DOHH2 (cell line): ENCODE measurements at regions not wholly inside any gene's neighbourhood (a gene's known extent, or its start where the extent isn't known, plus 50 kb on each side); places are given as distances from the start of the nearest gene placed in this dataset.

ENCODE experiments used
- H3F3A ChIP-seq: fragments of 200-600 bp; sonication (generic), shearing (Covaris generic); 2 replicates; pipeline ENCODE4 v1.6.0; 2016; ENCODE audit warnings: antibody characterized with exemption, mild to moderate bottlenecking; ENCODE audit not compliant: control insufficient read depth, insufficient read depth
- H3K27ac ChIP-seq: fragments of 200-600 bp; sonication (generic); 2 replicates; pipeline ENCODE4 v1.5.1; 2014; ENCODE audit warnings: low read depth, mild to moderate bottlenecking, low read length, moderate library complexity
- H3K27me3 ChIP-seq: fragments of 200-600 bp; sonication (generic); 2 replicates; pipeline ENCODE4 v1.6.1; 2014; ENCODE audit warnings: mild to moderate bottlenecking, low read length, mixed read lengths; ENCODE audit not compliant: control insufficient read depth
- H3K36me3 ChIP-seq: fragments of 200-600 bp; sonication (generic); 2 replicates; pipeline ENCODE4 v1.6.1; 2014; ENCODE audit warnings: mild to moderate bottlenecking, low read length, moderate library complexity, mixed read lengths; ENCODE audit not compliant: control insufficient read depth
- H3K4me1 ChIP-seq: fragments of 200-600 bp; sonication (generic); 2 replicates; pipeline ENCODE4 v1.6.1; 2014; ENCODE audit warnings: mild to moderate bottlenecking, low read length, mixed read lengths; ENCODE audit not compliant: control insufficient read depth
- H3K4me2 ChIP-seq: fragments of 200-600 bp; sonication (generic); 2 replicates; pipeline ENCODE4 v1.6.0; 2014; ENCODE audit warnings: mild to moderate bottlenecking, low read length, moderate library complexity
- H3K4me3 ChIP-seq: fragments of 200-600 bp; sonication (generic); 2 replicates; pipeline ENCODE4 v1.5.1; 2014; ENCODE audit warnings: mild to moderate bottlenecking, low read length, mixed read lengths
- H3K79me2 ChIP-seq: fragments of 200-600 bp; sonication (generic); 2 replicates; pipeline ENCODE4 v1.6.1; 2014; ENCODE audit warnings: mild to moderate bottlenecking, low read length, mixed read lengths; ENCODE audit not compliant: control insufficient read depth
- H3K9me2 ChIP-seq: fragments of 200-600 bp; sonication (generic); replicated peaks from 2 replicates; pipeline ENCODE4 v1.6.1; 2014; ENCODE audit warnings: mild to moderate bottlenecking, low read length, mixed read lengths; ENCODE audit not compliant: control insufficient read depth
- H3K9me3 ChIP-seq: fragments of 200-600 bp; sonication (generic); 2 replicates; pipeline ENCODE4 v1.6.1; 2014; ENCODE audit warnings: antibody characterized with exemption, low read length, mixed read lengths; ENCODE audit not compliant: control insufficient read depth, insufficient read depth
- H4K20me1 ChIP-seq: fragments of 200-600 bp; sonication (generic); 2 replicates; pipeline ENCODE4 v1.6.0; 2014; ENCODE audit warnings: low read depth, mild to moderate bottlenecking, antibody characterized with exemption, low read length, moderate library complexity; ENCODE audit not compliant: control insufficient read depth, insufficient read depth
- EZH2phosphoT487 ChIP-seq: fragments of 200-600 bp; sonication (generic); IDR thresholded peaks from 2 replicates; pipeline ENCODE4 v1.6.1; 2017; ENCODE audit warnings: borderline replicate concordance, mild to moderate bottlenecking, antibody characterized with exemption, low read length, moderate library complexity, mixed read lengths
- TF ChIP-seq, protein P1 (sequence below): fragments of 200-600 bp; sonication (generic); IDR thresholded peaks from one replicate; pipeline ENCODE4 v1.5.1; 2014; ENCODE audit warnings: antibody characterized with exemption, mild to moderate bottlenecking, low read depth, low read length; ENCODE audit not compliant: poor library complexity, severe bottlenecking

GRCh38 chr12:83660727-83661358 is 974.1 kb downstream of the TMTC2 start:
- Histone ChIP-seq H3K79me2 (no peaks in the 10 kb centered on the region), H3K36me3 (no peaks in the 10 kb centered on the region), H3K9me2 (no peaks in the 10 kb centered on the region), H3K27ac (no peak overlapping the region), H3K9me3 (no peaks in the 10 kb centered on the region), H3K4me1 (no peaks in the 10 kb centered on the region), H3K27me3 (no peaks in the 10 kb centered on the region), H3K4me3 (no peak overlapping the region), H3F3A (no peaks in the 10 kb centered on the region), H3K4me2 (no peak overlapping the region), H4K20me1 (no peaks in the 10 kb centered on the region)
- TF ChIP-seq, protein P1, sequence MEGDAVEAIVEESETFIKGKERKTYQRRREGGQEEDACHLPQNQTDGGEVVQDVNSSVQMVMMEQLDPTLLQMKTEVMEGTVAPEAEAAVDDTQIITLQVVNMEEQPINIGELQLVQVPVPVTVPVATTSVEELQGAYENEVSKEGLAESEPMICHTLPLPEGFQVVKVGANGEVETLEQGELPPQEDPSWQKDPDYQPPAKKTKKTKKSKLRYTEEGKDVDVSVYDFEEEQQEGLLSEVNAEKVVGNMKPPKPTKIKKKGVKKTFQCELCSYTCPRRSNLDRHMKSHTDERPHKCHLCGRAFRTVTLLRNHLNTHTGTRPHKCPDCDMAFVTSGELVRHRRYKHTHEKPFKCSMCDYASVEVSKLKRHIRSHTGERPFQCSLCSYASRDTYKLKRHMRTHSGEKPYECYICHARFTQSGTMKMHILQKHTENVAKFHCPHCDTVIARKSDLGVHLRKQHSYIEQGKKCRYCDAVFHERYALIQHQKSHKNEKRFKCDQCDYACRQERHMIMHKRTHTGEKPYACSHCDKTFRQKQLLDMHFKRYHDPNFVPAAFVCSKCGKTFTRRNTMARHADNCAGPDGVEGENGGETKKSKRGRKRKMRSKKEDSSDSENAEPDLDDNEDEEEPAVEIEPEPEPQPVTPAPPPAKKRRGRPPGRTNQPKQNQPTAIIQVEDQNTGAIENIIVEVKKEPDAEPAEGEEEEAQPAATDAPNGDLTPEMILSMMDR, result no peak
- no peak for TF ChIP-seq EZH2phosphoT487

DNA sequence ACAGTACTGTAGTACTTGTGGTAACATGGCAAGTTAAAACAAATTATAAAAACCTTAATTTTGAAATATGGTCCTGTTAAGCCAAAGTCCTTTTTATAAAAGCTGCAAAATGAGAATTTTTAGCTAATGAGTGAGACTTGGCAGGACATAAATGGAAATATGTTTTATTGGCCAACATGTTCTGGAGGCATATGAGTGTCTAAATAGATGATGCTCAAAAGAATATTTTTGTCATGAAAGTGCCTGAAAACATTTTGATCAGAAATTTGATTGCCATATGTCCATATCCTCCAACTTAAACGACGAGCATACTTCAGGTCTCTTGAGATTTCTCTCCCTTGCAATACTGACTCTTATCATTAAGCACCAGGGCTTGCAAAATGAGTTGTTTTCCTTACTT is 972.6 kb downstream of the TMTC2 start:
- no peak overlapping the region for H3K27ac ChIP-seq
- H3K27me3 ChIP-seq, result no peaks in the 10 kb centered on the region
- H3F3A ChIP-seq, result no peaks in the 10 kb centered on the region
- no peak overlapping the region for H3K4me3 ChIP-seq
- H3K9me3 ChIP-seq, result no peaks in the 10 kb centered on the region
- no peaks in the 10 kb centered on the region for H3K9me2 ChIP-seq
- TF ChIP-seq, protein P1, result no peak
- no peak for TF ChIP-seq EZH2phosphoT487
- no peaks in the 10 kb centered on the region for H3K79me2 ChIP-seq
- H3K4me1 ChIP-seq, result no peaks in the 10 kb centered on the region
- H4K20me1 ChIP-seq, result no peaks in the 10 kb centered on the region
- H3K36me3 ChIP-seq, result no peaks in the 10 kb centered on the region
- H3K4me2 ChIP-seq, result no peak overlapping the region

DNA sequence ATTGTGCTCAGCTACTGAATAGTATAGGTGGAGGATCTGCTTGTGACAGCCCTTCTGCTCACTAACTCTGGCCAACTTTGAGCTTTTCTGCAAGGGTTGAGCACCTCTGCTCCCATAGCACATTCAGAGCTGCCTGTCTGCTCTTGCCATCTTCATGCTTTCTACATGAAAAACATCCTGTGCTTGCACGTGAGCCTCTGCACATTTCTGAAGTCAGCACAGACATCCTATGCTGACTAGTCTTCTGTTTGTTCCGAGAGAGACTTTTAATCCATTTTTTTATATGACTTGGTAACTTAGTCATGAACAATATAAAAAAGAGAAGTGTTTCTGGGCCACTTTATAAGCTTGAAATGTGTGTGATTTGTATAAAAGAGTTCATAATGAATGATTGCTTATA is 969.3 kb downstream of the TMTC2 start:
- no peaks in the 10 kb centered on the region for H3K79me2 ChIP-seq
- H3K9me2 ChIP-seq, result no peaks in the 10 kb centered on the region
- H3K36me3 ChIP-seq, result no peaks in the 10 kb centered on the region
- no peaks in the 10 kb centered on the region for H3F3A ChIP-seq
- no peak overlapping the region for H3K4me2 ChIP-seq
- no peaks in the 10 kb centered on the region for H3K27me3 ChIP-seq
- H4K20me1 ChIP-seq, result no peaks in the 10 kb centered on the region
- TF ChIP-seq EZH2phosphoT487, result no peak
- TF ChIP-seq, protein P1, result no peak
- no peak overlapping the region for H3K27ac ChIP-seq
- H3K4me1 ChIP-seq, result no peaks in the 10 kb centered on the region
- peaks cover 3% of the 10 kb centered on the region; the same call in 1 of the 2 replicates for H3K9me3 ChIP-seq
- no peak overlapping the region for H3K4me3 ChIP-seq
